Stimulated activated CD8-positive, alpha-beta memory T cell treated with anti-CD3 and anti-CD28 coated beads, Interleukin-7, amount 100 ng/mL, for 48 hours (primary cell): ENCODE measurements at regions not wholly inside any gene's neighbourhood (a gene's known extent, or its start where the extent isn't known, plus 50 kb on each side); places are given as distances from the start of the nearest gene placed in this dataset.
"Not testable (repeated sequence)": the region's sequence is repeated elsewhere in the genome, so short reads cannot be mapped to it uniquely, and the experiment has no call there.

ENCODE experiments used
- DNase-seq, 2 donors: peaks; one replicate each; pipeline ENCODE4 v3.0.0-alpha.2; 2020; ENCODE audit warnings: low read depth in 1 of 2; ENCODE audit errors: extremely low read depth in 1 of 2

GRCh38 chr6:144935181-144935580, 650.0 kb downstream of the UTRN start:
- no peak for DNase-seq

- DNase-seq, result no peak
Observed at GRCh38 chr6:144935661-144936060, 650.5 kb downstream of the UTRN start.

GRCh38 chr6:144936764-144937163, 651.6 kb downstream of the UTRN start:
- no peak for DNase-seq

- no peak for DNase-seq
Observed at GRCh38 chr6:144939921-144940320, 654.8 kb downstream of the UTRN start.

GRCh38 chr6:144944106-144944505, 659.0 kb downstream of the UTRN start:
- no peak for DNase-seq

GRCh38 chr6:144947398-144947976, 662.4 kb downstream of the UTRN start:
- DNase-seq, result no peak

GRCh38 chr6:144951730-144952437, 666.7 kb downstream of the UTRN start:
- DNase-seq, result no peak

GRCh38 chr6:144952456-144953240, 667.5 kb downstream of the UTRN start:
- no peak for DNase-seq

- no peak for DNase-seq
Observed at GRCh38 chr6:144953552-144954240, 668.6 kb downstream of the UTRN start.

GRCh38 chr6:144954241-144954556, 669.1 kb downstream of the UTRN start:
- DNase-seq, result no peak

GRCh38 chr6:144955392-144955791, 670.3 kb downstream of the UTRN start:
- DNase-seq, result no peak

GRCh38 chr6:144955859-144956258, 670.7 kb downstream of the UTRN start:
- DNase-seq, result no peak

GRCh38 chr6:144956697-144957096, 671.6 kb downstream of the UTRN start:
- not testable (repeated sequence) for DNase-seq

GRCh38 chr6:144957236-144957937, 672.3 kb downstream of the UTRN start:
- no peak for DNase-seq

- DNase-seq, result no peak
Observed at GRCh38 chr6:144969154-144969553, 684.0 kb downstream of the UTRN start.

GRCh38 chr6:144969602-144970272, 684.6 kb downstream of the UTRN start:
- no peak for DNase-seq

GRCh38 chr6:144977250-144977864, 692.2 kb downstream of the UTRN start:
- DNase-seq, result not testable (repeated sequence)

- DNase-seq, result no peak
Observed at GRCh38 chr6:144978208-144978607, 693.1 kb downstream of the UTRN start.

GRCh38 chr6:144986271-144986670, 701.1 kb downstream of the UTRN start:
- no peak for DNase-seq
